IPS-15b (cell line): ENCODE measurements at regions not wholly inside any gene's neighbourhood (a gene's known extent, or its start where the extent isn't known, plus 50 kb on each side); places are given as distances from the start of the nearest gene placed in this dataset.
"Not testable (repeated sequence)": the region's sequence is repeated elsewhere in the genome, so short reads cannot be mapped to it uniquely, and the experiment has no call there.

Experiments
- H3K27me3 ChIP-seq: one replicate; pipeline ENCODE4 v1.6.1; 2013; ENCODE audit warnings: low read length; ENCODE audit not compliant: control insufficient read depth, insufficient read depth
- H3K36me3 ChIP-seq: one replicate; pipeline ENCODE4 v1.6.1; 2013; ENCODE audit warnings: low read length; ENCODE audit not compliant: control insufficient read depth, insufficient read depth
- H3K4me1 ChIP-seq: one replicate; pipeline ENCODE4 v1.6.1; 2013; ENCODE audit warnings: mild to moderate bottlenecking, low read length; ENCODE audit not compliant: control insufficient read depth, insufficient read depth
- H3K4me3 ChIP-seq: one replicate; pipeline ENCODE4 v1.5.1; 2013; ENCODE audit warnings: low read depth, low read length
- H3K9ac ChIP-seq: one replicate; pipeline ENCODE4 v1.6.1; 2013; ENCODE audit warnings: low read depth, mild to moderate bottlenecking, low read length
- H3K9me3 ChIP-seq: one replicate; pipeline ENCODE4 v1.6.1; 2013; ENCODE audit warnings: mild to moderate bottlenecking, low read length; ENCODE audit not compliant: control insufficient read depth, insufficient read depth

DNA sequence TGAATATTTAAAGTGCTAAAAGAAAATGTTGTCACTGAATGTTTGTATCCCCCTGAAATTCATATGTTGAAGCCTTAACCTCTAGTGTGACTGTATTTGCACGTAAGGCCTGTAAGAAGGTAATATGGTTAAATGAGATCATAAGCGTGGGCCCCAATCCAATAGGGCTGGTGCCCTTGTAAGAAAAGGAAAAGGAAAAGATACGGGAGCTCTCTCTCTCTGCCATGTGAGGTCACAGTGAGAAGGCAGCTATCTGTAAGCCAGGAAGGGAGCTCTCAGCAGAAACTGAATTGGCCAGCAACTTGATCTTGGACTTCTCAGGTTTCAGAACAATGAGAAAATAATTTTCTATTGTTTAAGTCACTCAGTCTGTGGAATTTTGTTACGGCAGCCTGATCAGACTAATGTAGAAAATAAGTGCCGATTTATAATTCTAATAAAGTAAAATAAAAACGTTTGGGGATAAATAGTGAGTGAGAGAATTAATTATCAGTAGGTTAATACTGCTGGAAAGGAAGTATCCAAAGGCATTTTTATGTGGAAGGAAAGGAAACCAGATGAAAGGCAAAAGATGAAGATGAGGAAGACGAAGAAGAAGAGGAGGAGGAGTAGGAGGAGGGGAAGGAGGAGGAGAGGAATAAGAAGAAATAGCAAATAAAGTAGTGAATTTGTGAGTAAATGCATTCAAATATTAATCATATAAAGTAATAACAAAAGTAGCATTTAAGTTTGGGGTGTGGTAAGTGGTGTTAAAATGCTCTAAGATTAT lies 188.5 kb upstream of the KRR1 start:
- Histone ChIP-seq H3K4me1 (peaks cover 11% of the 10 kb centered on the region), H3K36me3 (no peaks in the 10 kb centered on the region), H3K9me3 (no peaks in the 10 kb centered on the region), H3K9ac (no peak overlapping the region), H3K4me3 (no peak overlapping the region), H3K27me3 (no peaks in the 10 kb centered on the region)

DNA sequence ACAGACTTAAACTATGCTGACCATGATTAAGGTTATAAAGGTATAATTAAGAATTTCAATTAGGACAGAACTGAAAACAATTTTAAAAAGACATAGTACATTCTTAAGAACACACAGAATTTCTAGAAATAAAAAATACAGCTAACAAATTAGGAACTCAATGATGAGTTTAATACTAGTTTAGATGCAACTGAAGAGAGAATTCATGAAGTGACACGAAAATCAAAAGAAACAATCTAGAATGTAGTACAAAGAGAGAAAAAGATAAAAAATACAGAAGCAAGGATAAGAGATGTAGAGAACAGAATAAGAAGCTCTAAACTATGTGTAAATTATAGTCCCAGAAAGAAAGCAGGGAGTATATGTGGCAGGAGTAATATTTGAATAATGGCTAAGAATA lies 187.8 kb upstream of the KRR1 start:
- H3K9me3 ChIP-seq: no peaks in the 10 kb centered on the region
- peaks cover 8% of the 10 kb centered on the region for H3K4me1 ChIP-seq
- H3K36me3 ChIP-seq: no peaks in the 10 kb centered on the region
- H3K27me3 ChIP-seq: no peaks in the 10 kb centered on the region
- no peak overlapping the region for H3K9ac ChIP-seq
- H3K4me3 ChIP-seq: no peak overlapping the region

DNA sequence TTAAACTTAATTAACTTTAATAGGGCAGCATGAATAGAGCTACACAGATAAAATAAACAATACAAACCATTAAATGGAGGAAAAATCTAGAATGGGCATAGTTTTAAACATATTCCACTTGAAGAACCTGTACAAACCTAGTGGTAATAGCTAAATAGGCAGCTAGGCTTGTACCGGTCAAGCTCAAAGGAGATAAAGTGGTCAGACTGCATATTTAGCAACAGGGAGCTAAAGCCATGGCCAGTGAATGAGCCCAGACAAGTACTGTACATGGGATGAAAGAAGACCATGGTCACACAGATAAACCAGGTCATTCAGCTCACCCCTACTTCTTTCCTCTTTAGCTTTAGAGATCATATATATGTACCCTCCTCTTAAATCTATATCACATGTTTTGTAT lies 186.6 kb upstream of the KRR1 start:
- Histone ChIP-seq H3K36me3 (no peaks in the 10 kb centered on the region), H3K9me3 (no peaks in the 10 kb centered on the region), H3K9ac (no peak overlapping the region), H3K27me3 (no peaks in the 10 kb centered on the region), H3K4me1 (peaks cover 5% of the 10 kb centered on the region), H3K4me3 (no peak overlapping the region)

DNA sequence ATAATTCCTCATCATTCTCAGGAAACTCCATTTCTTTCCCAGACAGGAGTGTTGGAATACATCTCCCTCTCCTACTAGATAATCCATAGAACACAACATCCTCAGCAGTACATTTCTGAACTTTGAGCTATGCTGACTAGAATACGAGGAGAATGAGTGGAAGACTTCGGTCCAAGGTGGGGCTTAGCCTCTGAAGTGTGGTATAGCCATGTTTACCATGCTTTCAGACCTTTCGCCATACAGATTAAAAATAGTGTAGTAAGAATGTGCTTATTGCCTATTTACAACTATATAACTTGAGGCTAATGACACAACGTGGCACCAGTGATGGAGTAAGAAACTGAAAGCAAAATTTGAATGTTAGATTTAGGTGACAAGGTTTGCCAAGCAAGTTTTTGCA lies 184.5 kb upstream of the KRR1 start:
- Histone ChIP-seq H3K9me3 (no peaks in the 10 kb centered on the region), H3K9ac (no peak overlapping the region), H3K27me3 (no peaks in the 10 kb centered on the region), H3K4me1 (peaks cover 5% of the 10 kb centered on the region), H3K4me3 (no peak overlapping the region), H3K36me3 (no peaks in the 10 kb centered on the region)

DNA sequence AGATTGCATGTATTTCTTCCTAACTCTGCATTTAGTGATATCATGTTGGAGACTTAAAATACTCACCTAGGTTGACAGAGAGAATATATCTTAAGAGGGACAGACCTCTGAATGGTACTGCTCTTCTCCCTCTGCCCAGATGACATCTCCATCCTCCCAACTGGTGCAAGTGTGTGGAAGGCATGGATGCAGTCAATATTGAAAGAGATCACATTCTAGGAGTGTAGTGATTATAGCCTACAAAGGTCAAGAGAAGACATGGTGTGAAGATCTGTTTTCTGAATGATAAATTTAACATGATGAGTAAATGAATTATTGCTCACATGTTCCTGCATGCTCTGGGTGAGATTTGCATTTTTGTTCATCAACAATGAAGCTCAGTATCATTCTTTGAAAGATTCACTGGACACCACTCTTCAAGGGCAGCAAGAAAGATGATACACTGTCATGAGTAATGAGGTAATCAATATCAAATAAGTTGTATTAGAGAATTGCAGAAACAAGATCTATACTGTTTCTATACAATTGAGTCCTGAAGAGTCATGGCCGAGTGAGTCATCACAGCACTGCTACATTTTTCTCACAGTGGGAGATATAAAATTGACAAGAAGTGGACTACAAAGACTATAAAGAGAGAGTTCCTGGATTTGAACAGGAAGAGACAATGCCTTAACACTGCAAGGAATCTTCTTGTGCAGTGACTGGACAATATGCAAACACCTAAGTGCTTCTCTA lies 183.3 kb upstream of the KRR1 start:
- H3K4me3 ChIP-seq: no peak overlapping the region
- H3K36me3 ChIP-seq: no peaks in the 10 kb centered on the region
- H3K4me1 ChIP-seq: peaks cover 2% of the 10 kb centered on the region
- no peak overlapping the region for H3K9ac ChIP-seq
- no peaks in the 10 kb centered on the region for H3K9me3 ChIP-seq
- no peaks in the 10 kb centered on the region for H3K27me3 ChIP-seq

DNA sequence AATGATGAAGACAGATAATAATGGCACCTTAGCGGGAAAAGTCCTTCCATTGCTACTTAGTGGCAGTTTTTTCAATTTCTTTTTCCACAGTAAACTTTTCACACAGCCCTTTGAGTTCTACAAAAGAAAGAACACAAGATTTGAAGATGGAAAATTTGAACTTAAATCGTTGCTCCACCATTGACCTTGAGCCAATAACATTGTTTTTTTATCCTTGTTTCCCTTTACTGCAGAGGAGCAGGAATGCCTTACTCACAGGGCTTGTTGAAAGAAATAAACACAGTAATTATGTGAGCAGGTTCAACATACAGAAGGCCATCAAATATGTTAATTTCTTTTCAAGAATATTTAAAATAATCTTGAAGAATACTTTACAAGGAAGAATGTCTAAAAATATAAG lies 181.5 kb upstream of the KRR1 start:
- no peaks in the 10 kb centered on the region for H3K4me1 ChIP-seq
- H3K36me3 ChIP-seq: no peaks in the 10 kb centered on the region
- no peak overlapping the region for H3K9ac ChIP-seq
- no peaks in the 10 kb centered on the region for H3K27me3 ChIP-seq
- no peak overlapping the region for H3K4me3 ChIP-seq
- H3K9me3 ChIP-seq: no peaks in the 10 kb centered on the region

DNA sequence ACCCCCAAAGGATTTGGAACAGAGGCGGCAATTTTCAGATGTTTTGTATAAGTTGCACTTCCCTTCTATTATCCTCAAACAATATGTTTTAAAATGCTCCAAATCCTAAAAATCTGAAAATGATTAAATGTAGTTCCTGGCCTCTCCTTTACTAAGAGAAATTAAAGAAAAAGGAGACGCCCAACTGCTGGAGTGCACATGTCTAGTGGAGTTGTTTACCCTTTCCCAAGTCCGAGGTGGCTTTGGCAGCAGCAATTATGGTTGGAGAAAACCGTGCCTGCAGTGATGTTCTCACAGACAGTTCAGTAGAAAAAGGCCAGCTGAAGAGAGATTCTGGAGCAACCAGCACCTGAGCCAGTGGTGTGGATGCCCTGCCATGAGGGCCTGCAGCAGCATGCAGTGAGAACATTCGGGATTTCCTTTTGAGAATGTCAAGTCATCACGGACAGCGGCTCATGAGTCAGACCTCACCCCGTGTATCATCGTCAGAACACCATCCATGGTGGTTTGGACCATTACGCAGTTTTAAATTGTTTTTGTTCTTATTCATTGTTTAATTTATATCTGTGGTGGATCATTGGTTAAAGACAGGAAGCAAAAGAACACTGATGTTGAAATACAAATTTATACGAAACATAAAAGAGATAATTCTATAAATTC lies 179.0 kb upstream of the KRR1 start:
- H3K9me3 ChIP-seq: no peaks in the 10 kb centered on the region
- no peaks in the 10 kb centered on the region for H3K4me1 ChIP-seq

DNA sequence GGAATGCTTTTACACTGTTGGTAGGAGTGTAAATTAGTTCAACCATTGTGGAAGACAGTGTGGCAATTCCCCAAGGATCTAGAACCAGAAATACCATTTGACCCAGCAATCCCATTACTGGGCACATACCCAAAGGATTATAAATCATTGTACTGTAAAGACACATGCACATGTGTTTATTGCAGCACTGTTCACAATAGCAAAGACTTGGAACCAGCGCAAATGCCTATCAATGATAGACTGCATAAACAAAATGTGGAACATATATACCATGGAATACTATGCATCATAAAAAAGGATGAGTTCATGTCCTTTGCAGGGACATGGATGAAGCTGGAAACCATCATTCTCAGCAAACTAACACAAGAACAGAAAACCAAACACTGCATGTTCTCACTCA lies 174.8 kb upstream of the KRR1 start:
- not testable (repeated sequence) for H3K9ac ChIP-seq, H3K27me3 ChIP-seq, H3K36me3 ChIP-seq, H3K4me3 ChIP-seq, H3K9me3 ChIP-seq, H3K4me1 ChIP-seq

More for the DNA sequence above, 179.0 kb upstream of the KRR1 start:
- H3K9ac ChIP-seq: no peak overlapping the region
- no peaks in the 10 kb centered on the region for H3K36me3 ChIP-seq
- H3K4me3 ChIP-seq: no peak overlapping the region
- no peaks in the 10 kb centered on the region for H3K27me3 ChIP-seq

DNA sequence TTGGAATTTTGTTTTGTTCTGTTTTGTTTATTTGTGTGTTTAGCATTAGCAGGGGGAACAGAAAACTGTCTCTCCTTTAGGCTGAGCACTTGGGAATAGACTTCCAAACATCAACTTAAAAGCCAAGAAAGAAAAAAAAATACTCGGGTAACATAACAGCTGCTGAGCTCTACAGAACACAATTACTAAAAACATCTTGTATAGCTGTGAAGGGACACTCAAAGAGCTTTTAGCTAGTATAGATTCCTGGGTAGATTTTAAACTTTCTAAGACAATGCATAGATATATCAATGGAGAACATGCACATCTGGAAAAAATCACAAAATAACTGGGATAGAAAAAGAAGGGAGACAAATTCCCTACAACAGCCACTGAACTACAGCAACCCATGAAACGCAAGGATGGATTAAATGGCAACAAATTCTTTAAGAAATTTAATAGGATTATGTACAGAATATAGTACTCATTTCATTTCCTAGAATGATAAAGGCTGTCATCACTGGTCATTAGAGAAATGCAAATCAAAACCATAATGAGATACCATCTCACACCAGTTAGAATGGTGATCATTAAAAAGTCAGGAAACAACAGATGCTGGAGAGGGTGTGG lies 174.3 kb upstream of the KRR1 start:
- no peaks in the 10 kb centered on the region for H3K27me3 ChIP-seq
- H3K4me3 ChIP-seq: no peak overlapping the region
- no peak overlapping the region for H3K9ac ChIP-seq
- H3K4me1 ChIP-seq: no peaks in the 10 kb centered on the region
- H3K36me3 ChIP-seq: no peaks in the 10 kb centered on the region
- peaks cover 2% of the 10 kb centered on the region for H3K9me3 ChIP-seq

DNA sequence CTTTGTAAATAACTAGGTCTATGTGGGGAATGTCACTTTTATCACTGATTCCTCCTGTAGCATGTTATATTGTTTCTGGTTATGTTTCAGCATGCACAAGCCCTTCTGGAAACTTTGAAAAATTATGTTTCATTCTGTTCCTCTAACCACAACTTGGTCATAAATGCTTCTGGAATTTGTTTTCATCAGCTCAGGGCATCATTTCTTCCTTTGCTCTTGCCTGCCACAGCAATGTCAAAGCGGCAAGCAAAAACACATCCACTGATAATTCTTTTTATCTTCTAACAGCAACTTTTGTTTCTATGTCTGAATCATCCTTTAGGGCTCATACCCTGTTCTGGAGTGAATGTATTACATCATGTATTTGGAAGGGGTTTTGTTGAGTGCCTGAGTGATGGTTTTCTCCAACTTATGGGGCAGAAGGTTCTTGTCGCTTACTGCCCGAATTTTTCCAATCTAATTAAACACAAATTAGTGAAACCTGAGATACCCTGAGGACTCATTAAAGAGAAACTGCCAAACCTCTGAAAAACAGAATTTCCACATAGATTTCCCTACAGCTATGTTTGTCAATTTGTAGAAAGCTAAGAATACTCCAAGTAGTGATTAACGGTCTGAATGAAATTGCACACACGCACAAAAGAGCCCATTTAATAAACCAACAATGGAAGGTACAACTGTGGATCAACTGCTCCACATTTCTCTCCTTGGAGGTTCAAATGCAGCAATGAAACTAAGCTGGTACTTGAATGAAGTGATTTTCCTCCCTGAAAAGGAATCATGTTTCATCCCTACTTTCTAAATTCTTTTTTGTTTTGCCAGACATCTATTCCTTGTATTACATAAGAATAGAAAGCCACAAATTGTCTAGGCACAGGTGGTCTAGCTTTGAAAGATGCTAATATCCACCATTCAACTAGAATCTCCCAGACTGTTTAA lies 173.5 kb upstream of the KRR1 start:
- H3K9me3 ChIP-seq: peaks cover 2% of the 10 kb centered on the region
- H3K4me1 ChIP-seq: no peaks in the 10 kb centered on the region
- H3K4me3 ChIP-seq: no peak overlapping the region
- H3K9ac ChIP-seq: no peak overlapping the region
- no peaks in the 10 kb centered on the region for H3K27me3 ChIP-seq
- H3K36me3 ChIP-seq: no peaks in the 10 kb centered on the region

DNA sequence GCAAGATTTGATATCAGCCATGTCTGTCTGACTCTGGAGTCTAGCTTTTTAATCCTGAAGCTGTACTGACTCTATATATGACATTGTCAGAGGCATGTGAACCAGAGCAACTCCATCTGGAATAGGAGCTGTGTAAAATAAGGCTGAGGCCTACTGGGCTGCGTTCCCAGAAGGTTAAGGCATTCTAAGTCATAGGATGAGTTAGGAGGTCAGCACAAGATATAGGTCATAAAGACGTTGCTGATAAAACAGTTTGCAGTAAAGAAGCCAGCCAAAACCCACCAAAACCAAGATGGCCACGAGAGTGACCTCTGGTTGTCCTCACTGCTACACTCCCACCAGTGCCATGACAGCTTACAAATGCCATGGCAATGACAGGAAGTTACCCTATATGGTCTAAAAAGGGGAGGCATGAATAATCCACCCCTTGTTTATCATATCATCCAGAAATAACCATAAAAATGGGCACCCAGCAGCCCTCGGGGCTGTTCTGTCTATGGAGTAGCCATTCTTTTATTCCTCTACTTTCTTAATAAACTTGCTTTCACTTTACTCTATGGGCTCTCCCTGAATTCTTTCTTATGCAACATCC lies 172.7 kb upstream of the KRR1 start:
- not testable (repeated sequence) for H3K9me3 ChIP-seq, H3K4me1 ChIP-seq, H3K36me3 ChIP-seq, H3K9ac ChIP-seq, H3K4me3 ChIP-seq, H3K27me3 ChIP-seq
